ENCODE measurements at regions not wholly inside any gene's neighbourhood (a gene's known extent, or its start where the extent isn't known, plus 50 kb on each side); places are given as distances from the start of the nearest gene placed in this dataset.

GRCh38 chr3:137083332-137083731, 125.5 kb downstream of the IL20RB start (continued):
- TF ChIP-seq MAX (IDR thresholded peaks at IDR 0.05) (no peak), RAD21 (IDR thresholded peaks at IDR 0.05) (no peak), SP1 (IDR thresholded peaks at IDR 0.05) (no peak), NR2F2 (IDR thresholded peaks at IDR 0.05) (no peak), TAF1 (conservative IDR thresholded peaks at IDR 0.05) (no peak), ATF3 (IDR thresholded peaks at IDR 0.05) (no peak)
- TF ChIP-seq, protein P1, sequence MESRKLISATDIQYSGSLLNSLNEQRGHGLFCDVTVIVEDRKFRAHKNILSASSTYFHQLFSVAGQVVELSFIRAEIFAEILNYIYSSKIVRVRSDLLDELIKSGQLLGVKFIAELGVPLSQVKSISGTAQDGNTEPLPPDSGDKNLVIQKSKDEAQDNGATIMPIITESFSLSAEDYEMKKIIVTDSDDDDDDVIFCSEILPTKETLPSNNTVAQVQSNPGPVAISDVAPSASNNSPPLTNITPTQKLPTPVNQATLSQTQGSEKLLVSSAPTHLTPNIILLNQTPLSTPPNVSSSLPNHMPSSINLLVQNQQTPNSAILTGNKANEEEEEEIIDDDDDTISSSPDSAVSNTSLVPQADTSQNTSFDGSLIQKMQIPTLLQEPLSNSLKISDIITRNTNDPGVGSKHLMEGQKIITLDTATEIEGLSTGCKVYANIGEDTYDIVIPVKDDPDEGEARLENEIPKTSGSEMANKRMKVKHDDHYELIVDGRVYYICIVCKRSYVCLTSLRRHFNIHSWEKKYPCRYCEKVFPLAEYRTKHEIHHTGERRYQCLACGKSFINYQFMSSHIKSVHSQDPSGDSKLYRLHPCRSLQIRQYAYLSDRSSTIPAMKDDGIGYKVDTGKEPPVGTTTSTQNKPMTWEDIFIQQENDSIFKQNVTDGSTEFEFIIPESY (IDR thresholded peaks at IDR 0.05): no peak

- Histone ChIP-seq H3K4me3 (ENCODE audit: low read depth in 1 of 3, low read length in 3 of 3) (no peak overlapping the region), H3K4me1 (ENCODE audit: control insufficient read depth in 4 of 4, insufficient read depth in 4 of 4, low read length in 3 of 4) (no peaks in the 10 kb centered on the region), H3K36me3 (ENCODE audit: control insufficient read depth in 4 of 4, insufficient read depth in 3 of 4, low read depth in 1 of 4, low read length in 3 of 4) (no peaks in the 10 kb centered on the region), H3K27me3 (ENCODE audit: control insufficient read depth in 4 of 4, insufficient read depth in 4 of 4, low read length in 3 of 4) (peaks cover 0 to 2% (median 0%) of the 10 kb centered on the region in 4 donors), H3K27ac (ENCODE audit: low read depth in 1 of 2, low read length in 2 of 2) (no peak overlapping the region), H3K9ac (ENCODE audit: low read depth in 1 of 2, low read length in 2 of 2) (no peak overlapping the region), H3K9me3 (ENCODE audit: control insufficient read depth in 4 of 4, low read length in 3 of 4) (no peaks in the 10 kb centered on the region)
- 73% methylated on average over 4 of the region's 4 CpGs for WGBS
- no peak for TF ChIP-seq EGR1 (IDR thresholded peaks at IDR 0.05; ENCODE audit: low read depth in 2 of 2)
- TF ChIP-seq, protein P1 (IDR thresholded peaks at IDR 0.05): no peak
- TF ChIP-seq ATF3 (IDR thresholded peaks at IDR 0.05): no peak
- TF ChIP-seq RXRA (IDR thresholded peaks at IDR 0.05): no peak
- no peak for TF ChIP-seq TAF1 (conservative IDR thresholded peaks at IDR 0.05)
- TF ChIP-seq FOXA1 (IDR thresholded peaks at IDR 0.05): no peak
- no peak for TF ChIP-seq HNF4A (conservative IDR thresholded peaks at IDR 0.05)
- TF ChIP-seq, protein P2, sequence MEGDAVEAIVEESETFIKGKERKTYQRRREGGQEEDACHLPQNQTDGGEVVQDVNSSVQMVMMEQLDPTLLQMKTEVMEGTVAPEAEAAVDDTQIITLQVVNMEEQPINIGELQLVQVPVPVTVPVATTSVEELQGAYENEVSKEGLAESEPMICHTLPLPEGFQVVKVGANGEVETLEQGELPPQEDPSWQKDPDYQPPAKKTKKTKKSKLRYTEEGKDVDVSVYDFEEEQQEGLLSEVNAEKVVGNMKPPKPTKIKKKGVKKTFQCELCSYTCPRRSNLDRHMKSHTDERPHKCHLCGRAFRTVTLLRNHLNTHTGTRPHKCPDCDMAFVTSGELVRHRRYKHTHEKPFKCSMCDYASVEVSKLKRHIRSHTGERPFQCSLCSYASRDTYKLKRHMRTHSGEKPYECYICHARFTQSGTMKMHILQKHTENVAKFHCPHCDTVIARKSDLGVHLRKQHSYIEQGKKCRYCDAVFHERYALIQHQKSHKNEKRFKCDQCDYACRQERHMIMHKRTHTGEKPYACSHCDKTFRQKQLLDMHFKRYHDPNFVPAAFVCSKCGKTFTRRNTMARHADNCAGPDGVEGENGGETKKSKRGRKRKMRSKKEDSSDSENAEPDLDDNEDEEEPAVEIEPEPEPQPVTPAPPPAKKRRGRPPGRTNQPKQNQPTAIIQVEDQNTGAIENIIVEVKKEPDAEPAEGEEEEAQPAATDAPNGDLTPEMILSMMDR (IDR thresholded peaks at IDR 0.05; ENCODE audit: low read depth, low read length, missing input control): no peak
- TF ChIP-seq GABPA (IDR thresholded peaks at IDR 0.05 in 1 of 2, conservative IDR thresholded peaks at IDR 0.05 in 1 of 2): no peak
- no peak for TF ChIP-seq FOXA2 (IDR thresholded peaks at IDR 0.05)
- no peak for TF ChIP-seq NR2F2 (IDR thresholded peaks at IDR 0.05)
- no peak for TF ChIP-seq YY1 (IDR thresholded peaks at IDR 0.05)
- TF ChIP-seq SP1 (IDR thresholded peaks at IDR 0.05): no peak
- no peak for TF ChIP-seq RAD21 (IDR thresholded peaks at IDR 0.05)
- no peak for TF ChIP-seq JUND (IDR thresholded peaks at IDR 0.05)
- no peak for DNase-seq (ENCODE audit: low spot score)
Measured at GRCh38 chr3:137084586-137084985, 126.8 kb downstream of the IL20RB start.

All from liver (tissue), 8 donors.